GM21576 (cell line): ENCODE measurements at regions not wholly inside any gene's neighbourhood (a gene's known extent, or its start where the extent isn't known, plus 50 kb on each side); places are given as distances from the start of the nearest gene placed in this dataset.
A peak's percentile ranks its signal among the peaks of the same experiment; 100 is the strongest.
"Not testable (repeated sequence)": the region's sequence is repeated elsewhere in the genome, so short reads cannot be mapped to it uniquely, and the experiment has no call there.

Experiments
- ATAC-seq: cut with Tn5 transposase; IDR thresholded peaks from one replicate; pipeline ENCODE4 v1.9.1; 2021; ENCODE audit warnings: mild to moderate bottlenecking, moderate library complexity; ENCODE audit not compliant: unreplicated experiment

DNA sequence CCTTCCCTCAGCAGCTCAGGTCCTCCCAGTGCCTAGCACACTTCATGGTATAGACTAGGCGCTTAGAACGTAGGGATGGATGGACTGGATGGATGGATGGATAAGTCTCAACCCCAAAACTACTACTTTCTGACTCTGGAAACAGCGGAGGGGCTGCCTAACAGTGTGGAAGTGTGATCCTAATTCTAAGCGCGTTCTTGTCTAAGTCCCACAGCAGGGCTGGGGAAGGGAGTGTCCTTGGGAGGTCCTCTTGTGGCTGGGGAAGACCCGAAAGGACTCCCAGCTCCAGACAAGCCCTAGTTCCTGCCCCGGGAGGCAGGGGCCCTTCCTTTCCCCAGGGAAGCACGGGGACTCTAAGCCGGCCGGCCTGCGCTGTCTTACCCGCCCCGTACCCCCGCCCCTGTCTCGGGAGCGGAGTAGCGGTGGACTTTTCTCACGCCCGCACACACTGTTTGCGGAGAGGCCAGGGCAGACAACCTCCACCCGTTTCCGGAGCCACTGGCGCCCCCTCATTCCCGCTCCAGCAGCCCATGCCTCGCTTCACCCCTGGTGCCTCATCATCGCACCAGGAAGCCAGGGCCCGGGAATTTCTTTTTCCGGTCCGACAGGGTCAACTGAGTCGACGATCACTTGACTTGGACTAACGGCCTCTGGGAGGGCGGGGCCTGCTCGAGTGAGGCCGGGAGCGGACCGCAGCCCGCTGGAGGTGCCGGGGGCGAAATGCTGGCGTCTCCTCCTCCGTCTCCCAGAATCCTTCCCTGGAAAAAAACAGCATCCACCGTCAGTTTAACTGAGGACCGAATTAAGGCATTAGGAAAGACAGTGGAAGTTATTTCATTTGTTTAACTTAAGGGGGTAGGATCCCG, 133.3 kb downstream of the TBC1D2B start:
- peak; percentile 90 for ATAC-seq

DNA sequence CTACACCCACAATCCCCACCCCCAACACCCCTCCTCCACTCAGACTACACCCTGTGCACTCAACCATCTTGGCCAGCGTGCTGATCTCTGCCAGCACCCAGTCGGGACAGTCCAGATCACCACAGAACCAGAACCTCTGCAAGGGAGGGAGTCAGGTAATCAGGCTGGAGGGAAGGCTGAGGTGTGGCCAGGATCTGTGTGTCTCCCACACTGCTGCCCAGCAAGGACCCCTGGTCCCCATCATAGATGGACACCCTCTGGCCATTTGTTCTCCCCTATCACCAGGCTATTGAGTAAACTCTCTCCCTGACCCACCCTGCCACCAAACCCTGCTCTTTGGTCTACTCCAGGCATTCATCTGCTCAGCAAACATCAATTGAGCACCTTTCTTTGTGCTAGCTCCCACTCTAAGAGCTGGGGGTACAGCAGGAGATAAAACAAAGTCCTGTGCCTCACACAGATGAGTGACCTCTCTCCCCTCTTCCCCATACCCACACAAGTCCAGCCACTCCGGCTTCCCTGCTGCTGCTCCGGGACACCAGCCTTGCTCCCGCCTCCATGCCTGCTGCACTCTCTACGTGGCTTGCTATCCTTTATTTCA, 134.8 kb downstream of the TBC1D2B start:
- ATAC-seq = no peak

DNA sequence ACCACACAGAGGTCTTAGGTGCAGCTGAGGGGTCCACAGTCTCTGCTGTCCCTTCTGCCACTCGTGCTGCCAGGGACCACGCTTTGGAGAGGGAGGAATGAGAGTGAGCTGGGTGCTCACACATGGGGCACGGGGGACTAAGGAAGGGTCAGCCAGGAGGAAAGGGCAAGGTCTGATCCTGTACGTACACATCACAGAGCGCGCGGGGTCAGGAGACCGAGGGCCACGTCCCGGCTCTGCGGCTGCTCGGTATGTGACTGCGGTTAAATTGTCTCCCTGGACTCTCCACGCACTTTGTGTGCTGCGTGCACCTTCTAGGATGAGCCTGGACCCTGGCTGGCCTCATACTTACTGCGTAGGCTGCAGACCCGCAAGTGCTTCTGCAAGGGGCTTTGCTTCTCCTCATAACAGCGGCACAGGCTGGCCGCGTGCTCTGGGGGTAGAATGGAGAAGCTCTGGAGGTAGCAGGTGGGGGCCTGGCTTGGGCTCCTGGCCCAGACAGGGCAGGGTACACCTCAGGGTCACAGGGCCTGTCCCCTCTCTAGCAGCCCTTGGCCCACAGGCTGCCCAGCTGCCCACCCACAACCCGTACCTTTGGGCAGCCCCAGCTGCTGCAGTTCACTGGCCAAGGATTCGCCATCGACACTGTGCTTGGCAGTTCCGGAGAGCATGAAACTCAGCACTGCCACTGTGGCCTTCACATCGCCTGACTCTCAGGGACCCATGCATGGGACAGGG, 136.3 kb downstream of the TBC1D2B start:
- not testable (repeated sequence) for ATAC-seq

DNA sequence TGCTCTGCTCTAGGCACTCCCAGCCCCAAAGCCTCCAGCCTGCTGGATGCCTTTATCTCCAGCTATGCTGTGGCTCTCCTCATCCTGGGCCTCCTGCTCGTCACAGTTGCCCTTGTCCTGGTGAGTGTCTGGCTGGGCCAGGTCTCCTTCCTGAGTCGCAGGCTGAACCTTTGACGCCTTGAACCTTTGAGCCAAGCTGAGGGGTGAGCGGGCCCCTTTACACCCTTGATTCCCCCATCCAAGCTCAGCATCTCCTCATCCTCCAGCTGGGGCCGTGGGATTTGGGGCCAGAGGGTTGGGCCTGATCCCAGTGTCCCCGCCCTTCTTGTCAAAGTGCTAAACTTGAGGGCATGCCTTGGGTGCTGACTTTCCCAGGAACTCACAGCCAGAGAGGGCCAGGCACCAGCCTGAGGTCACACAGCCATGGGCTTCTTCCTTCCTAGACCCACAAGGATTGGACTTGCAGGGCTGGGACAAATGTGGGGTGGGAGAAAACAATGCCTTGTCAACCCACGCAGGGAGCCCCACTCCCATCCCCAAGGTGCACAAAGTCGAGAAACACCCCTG, 137.0 kb downstream of the TBC1D2B start:
- ATAC-seq = no peak

DNA sequence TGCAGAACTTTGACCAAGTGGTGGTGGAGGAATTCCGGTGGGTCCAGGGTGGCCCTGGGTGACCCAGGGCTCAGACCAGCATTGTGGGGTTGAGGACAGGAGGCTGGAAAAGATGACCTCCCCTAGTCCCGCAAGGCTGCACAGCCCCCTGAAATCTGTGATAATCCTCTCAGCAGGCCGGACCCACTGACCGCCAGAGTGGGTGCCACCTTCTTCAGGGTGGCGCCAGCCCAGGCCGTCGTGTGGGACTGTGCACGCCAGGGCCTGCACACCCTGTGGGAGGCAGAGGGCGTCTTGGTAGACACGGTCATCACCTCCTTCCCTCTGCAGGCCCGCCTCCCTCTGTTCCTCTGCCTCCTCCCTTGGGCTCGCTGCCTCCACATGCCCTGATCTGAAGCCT, 137.7 kb downstream of the TBC1D2B start:
- no peak for ATAC-seq

DNA sequence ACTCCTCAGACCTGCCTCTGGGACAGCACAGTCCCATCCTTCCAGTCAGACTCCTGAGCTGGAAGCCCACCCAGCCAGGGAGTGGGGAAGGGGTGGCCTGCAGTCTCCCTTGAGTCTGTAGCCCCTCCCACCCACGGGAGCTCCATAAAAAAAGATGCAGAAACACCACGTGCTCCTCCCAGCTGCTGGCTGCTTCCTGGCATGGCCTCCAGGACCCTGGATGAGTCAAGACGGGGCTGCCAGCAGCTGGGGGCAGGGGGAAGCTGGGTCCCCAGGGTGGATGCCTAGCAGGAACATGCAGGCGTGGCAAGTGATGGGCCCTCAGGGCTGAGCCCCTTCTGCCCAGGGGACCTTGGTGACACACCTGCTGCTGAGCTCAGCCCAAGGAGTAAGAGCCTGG, 138.5 kb downstream of the TBC1D2B start:
- not testable (repeated sequence) for ATAC-seq

DNA sequence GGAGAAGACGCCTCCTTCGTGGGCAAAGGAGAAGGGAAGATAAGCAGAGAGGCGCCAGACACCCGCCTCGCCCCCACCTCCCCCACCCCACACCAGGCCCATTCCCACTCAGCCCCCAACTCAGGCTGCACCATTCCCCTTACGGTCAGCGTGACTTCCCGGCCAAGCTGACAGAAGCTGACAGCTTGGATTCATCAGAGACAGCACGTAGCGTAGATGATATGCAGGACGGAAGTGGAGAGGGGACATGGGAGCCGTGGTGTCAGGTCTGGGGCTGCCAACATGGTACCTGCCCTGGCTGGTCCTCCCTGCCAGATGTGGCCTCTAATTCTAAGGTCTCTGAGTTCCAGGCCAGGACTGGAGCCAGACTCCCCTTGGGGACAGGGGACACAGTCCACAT, 139.0 kb downstream of the TBC1D2B start:
- ATAC-seq = not testable (repeated sequence)

DNA sequence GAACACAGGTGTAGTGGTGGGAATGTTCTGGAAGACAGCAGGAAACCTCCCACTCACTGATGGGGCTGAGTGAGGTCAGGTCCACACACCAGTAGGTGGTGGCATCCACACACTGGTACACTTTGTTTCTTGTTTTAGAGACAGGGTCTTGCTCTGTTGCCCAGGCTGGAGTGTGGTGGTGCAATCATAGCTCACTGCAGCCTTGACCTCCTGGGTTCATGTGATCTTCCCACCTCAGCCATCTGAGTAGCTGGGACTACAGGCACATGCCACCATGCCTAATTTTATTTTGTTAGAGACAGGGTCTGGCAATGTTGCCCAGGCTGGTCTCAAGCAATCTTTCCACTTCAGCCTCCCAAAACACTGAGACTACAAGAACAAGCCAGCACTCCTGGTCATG, 140.9 kb downstream of the TBC1D2B start:
- ATAC-seq = not testable (repeated sequence)

DNA sequence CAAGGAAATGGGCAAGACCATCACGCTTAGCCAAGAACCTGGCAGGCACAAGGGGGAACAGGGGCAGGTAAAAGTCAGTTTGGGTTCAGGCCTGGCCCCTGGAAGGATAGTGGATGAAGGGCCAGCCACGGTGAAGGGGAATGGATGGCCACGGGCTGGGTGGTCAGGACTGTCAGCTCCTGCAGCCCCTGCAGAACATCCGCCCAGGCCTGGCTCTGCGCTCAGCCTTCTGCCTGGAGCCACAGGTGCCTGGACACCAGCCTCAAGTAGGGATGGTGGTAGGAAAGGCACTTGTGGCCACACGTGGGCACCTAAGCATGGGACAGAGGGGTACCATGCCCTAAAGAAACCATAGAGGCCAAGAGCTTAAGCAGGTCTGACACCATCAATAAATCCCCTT, 143.0 kb downstream of the TBC1D2B start:
- ATAC-seq = not testable (repeated sequence)

DNA sequence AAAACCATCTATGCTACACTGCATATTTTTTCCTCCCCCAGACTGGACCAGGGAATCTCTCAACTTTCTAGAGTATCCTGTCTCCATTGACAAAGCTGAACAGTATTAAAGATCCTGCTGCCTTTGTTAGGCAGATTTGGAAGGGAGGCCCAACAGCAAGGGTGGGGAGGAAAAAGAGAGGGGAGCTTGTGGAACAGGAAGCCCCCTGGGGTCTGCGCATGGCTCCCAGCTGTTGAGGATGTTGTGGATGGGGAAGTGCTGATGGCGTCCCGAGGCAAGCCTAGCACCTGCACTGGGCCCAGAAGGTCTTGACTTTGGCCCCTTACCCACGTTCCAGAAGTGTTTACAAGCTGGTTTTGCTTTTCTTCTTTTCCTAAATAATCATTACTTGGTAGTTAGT, 146.6 kb downstream of the TBC1D2B start:
- ATAC-seq = not testable (repeated sequence)

DNA sequence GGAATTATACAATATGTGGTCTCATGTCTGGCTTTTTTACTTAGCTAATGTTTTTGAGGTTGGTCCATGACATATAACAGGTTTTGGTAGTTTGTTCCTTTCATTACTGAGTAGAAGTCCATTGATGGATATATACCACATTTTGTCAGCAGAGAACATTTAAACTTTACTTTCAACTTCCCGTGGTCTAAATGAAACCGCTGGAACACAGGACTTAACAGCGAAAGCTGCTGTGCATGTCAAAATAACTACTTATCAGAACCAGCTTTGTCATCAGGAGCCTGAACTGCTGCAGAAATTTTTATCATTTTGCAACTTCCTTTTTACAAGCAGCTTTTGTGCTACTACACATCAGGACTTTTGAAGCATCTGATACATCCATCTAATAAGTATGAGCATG, 147.0 kb downstream of the TBC1D2B start:
- not testable (repeated sequence) for ATAC-seq

DNA sequence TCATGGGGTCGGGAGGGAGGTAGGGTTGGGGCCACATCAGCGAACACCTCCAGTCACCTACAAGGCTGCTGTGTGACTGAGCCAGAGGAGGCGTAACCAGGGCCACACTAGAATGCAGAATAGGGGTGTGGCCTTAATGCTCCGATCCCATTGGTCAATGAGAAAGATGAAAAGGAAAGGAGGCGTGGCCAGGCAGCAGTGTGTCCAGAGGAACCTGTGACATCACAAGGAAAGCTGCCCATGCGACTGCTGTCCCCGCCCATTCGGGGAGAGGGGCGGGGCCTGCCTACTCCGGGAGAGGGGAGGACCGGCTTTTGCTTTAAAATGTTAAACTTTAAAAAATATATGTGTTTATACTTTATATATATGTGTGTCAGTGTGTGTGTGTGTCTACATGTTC, 150.7 kb downstream of the TBC1D2B start:
- ATAC-seq = not testable (repeated sequence)

DNA sequence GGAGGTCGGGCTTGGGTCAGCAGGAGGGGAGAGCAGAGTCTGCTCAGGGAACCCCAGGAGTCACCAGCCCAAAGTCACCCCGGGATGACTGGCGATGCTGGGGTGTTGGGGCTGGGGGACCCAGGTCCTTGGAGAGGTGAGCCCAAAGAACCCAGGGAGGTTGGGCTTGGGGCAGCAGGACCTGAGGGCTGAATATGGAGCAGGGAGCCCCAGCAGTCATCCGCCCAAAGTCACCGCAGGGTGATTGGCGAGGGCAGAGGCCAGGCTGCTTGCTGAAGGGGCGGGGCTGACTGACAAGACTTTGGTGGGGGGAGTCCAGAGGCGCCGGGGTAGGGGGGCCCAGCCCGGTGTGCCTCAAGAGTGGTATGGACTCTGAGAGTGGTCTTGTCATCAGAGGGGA, 151.2 kb downstream of the TBC1D2B start:
- ATAC-seq = not testable (repeated sequence)

DNA sequence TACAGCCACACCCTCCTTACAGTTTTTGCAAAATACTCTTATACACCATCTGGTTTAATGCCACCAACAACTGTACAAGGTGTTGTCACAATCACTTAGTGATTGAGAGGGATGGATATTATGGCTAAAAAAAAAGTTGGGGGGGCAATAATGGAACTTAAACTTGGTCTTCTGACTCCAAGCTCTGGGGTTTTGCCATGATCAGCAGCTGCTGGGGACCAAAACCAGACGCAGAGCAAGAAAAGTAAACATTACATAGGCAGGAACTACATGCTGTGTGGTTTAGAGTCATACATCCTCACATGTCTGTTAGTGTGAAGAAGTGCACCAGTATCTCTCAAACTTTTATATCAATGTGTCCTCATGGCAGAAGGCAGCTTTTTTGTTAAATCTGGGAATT, 152.4 kb downstream of the TBC1D2B start:
- not testable (repeated sequence) for ATAC-seq

DNA sequence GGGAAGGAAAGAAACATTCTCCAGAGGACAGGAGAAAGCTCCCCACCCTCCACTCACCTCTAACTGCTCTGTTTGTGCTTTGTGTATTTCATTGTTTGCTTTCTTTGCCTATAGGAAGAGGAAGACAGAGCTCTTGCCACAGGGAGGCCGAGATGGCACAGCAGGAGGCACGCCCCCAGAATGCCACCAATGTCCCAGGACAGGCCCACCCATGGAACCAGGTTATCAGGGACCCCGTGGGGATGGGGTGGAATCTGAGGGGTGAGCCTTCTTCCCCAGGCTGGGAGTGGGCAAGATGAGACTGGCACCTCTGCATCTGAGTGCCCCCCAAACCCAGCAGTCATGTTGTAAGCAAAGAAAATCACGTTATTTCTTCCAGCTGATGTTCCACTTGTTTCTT, 155.8 kb downstream of the TBC1D2B start:
- ATAC-seq = no peak

DNA sequence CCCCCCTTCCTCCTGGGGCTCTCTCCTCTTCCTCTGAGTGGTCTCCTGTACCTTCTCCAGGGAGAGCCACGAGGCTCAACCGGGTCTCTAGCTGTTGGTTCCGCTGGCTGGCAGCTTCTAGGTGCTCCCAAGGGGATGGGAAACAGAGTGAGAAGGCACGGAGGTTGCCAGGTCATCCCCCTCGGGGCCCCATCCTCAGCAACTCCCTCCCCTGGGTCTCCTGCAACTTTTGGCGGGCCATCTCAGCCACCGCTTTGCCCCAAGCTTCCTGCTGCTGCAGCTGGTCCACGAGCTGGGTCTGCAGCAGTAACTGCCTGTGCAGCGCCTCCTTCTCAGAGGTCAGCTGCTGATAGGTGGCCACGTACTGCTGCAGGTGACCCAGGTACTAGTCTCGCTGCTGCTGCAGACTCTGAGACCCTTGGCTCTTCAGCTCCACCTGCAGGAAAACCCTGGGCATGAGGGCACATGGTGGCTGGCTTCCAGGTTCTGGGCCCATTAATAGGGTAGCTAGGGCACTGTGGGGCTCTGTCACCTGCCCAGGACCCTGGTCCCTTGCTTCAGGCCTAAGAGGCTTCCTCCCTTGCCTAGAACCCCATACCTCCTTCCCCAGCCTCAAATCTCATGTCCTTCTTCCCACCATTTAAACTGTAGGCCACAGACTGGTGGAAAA, 160.4 kb downstream of the TBC1D2B start:
- ATAC-seq = not testable (repeated sequence)

DNA sequence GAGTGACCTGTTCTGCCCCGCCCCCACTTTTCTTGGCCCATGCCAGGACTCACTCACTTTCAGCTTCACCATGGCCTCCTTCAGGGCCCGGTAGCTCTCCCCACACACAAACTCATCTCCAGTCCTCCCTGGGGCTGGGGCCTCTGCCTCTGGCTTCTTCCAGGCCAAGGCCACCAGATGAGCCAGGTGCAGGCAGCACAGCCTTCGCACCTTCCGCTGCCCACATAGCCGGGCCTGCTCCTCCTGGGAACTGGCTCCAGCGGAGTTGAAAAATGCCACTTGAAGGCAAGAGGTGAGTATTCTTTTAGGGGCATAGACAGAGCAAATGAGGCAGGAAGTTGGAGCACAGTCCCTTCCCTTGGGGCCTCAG, 161.6 kb downstream of the TBC1D2B start:
- ATAC-seq = not testable (repeated sequence)

DNA sequence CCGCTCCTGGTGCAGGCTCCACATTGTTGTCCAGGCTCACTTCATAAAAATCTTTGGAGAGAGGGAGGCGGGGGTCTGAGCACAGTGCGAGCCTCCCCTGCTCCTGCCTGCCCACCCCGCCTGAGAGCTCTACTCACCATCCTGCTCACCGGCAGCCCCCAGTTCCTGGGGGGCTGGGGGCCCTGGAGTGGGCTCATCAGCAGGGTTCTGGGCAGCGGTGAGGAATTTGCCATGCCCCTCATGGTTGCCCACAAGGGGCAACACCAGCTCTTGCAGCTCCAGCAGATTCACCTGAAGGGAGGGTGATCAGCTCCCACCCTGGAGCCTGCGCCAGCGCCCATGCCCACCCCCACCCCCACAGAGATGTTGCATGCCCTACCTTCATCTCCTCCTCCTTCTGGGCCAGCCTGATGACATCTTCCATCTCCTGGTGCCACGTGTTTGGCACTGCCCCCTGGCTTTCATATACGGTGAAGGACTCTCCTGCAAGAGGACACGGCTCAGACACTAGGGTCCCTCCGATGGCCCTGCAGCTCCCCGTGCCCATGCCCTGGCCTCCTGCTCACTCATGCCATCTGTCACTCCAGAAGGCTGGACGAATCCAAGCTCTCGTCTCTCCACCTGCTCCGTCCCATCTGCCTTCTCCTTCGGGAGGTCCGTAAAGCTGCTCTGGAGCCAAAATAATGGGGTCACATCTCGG, 162.1 kb downstream of the TBC1D2B start:
- no peak for ATAC-seq

DNA sequence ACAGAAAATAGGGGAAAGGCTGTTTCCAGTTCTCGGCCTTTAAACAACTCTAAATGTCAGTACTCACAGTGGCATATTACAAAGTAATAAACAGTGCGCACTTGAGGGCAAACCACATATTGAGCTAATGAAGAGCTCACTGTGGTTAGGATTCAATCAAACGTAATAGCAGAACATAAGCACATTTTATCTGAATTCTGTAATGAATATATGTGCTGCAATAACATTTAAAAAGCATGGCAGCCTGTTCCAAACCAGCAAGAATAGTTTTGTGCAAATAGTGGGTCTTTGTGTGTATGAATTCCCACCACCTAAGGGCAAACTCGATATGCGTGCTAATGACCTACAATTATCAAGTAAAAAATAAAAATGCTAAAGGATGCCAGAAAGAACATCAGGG, 163.0 kb downstream of the TBC1D2B start:
- ATAC-seq = not testable (repeated sequence)
